NOMO-1 (cell line): ENCODE measurements at regions not wholly inside any gene's neighbourhood (a gene's known extent, or its start where the extent isn't known, plus 50 kb on each side); places are given as distances from the start of the nearest gene placed in this dataset.

Experiments
- DNase-seq, 2 experiments: peaks; one replicate each; lab custom pipeline; 2025; ENCODE audit not compliant: unreplicated experiment in 2 of 2; lab: John Stamatoyannopoulos, UW

GRCh38 chr3:30290479-30290878 lies 315.9 kb upstream of the TGFBR2 start:
- DNase-seq, result no peak

DNA sequence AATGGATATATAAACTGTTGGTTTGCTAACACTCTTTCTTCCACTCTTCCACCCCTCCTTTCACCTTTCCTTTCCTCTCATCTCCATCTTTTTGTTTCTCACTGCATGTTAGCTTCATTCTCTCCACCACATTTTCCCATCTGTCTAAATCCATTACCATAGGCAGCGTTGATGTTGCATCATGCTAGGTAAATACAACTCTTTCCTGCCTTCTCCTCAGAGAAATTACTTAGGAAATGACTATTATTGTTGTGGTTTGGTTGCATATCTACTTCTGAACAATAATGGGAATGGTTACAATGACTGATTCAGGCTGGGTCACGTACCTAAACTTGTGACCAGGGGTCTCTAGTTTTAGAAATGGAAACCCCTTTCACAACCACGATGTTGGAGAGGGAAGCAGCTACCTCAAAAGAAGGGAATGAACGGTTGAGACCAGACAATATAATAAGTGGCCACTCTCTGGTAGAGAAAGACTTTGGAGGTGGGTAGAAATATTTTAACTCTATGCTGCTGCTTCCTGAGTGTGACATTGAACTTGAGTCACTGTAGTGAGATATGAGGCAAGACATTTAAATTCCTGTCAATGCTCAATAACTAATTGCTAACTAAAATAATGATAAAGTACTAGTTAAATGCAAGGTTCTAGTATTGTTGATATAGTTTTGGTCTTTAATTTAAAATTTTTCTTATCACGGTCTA lies 314.1 kb upstream of the TGFBR2 start:
- no peak for DNase-seq

- no peak for DNase-seq
These were observed 312.7 kb upstream of the TGFBR2 start for GRCh38 chr3:30293621-30294240.

DNA sequence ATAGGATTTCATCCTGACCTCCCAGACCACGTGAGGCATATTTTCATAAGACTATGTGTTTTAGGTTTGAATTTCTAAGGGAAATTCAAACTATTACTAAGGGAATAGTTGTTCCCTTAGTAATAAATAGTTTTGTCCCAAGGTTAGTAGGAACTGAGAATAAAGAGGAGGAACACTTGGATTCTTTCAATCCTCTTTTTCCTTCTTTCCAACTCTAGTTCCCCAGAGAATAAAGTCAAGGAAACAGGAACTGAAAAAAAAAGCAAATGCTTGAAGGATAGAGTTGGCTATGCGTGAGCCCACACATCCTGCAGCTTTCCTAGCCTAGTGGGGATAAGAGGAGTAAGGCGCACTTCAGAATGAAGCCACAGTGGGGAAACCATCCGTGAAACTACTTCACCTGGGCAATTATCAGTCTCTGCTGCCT lies 312.1 kb upstream of the TGFBR2 start:
- no peak for DNase-seq

DNA sequence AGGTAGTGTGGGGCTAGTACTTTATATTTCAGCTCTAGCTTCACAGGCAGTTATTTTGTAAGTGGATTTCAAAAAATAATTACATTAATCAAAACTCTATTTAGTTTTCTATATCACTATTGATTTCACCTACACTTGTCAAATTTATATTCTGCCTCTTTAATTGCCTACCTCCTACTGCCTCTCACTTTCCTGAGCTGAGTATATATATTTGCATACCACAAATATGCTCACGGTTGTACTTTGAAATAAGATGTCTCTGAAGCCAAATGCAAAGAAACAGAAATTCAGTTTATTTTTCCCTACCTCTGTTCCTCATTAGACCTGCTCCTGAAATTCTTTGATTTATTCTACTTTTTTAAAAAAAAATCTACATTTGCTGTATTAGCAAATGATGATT lies 309.3 kb upstream of the TGFBR2 start:
- DNase-seq, result no peak

- DNase-seq, result no peak
These were observed 306.6 kb upstream of the TGFBR2 start for GRCh38 chr3:30299674-30300385.

DNA sequence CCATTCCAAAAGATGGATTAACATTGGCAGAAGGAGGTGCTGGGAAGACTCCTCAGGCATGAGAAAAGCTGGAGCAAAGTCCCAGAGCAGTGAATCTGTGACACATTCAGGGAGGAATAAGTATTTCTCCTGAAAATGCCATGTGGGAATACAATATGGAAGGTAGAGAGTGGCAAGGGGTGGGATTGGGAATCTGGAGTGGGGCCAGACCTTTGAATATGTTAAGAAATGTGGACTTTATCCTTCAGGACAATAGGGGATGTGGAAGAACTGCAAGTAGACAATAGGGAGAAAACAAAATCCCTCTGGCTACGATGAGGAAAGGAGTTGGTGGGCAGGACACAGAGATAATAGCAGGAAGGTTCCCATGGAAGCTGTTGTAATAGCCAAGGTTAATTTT lies 305.6 kb upstream of the TGFBR2 start:
- DNase-seq, result no peak

GRCh38 chr3:30302027-30302426 lies 304.4 kb upstream of the TGFBR2 start:
- DNase-seq, result no peak

GRCh38 chr3:30303770-30304169 lies 302.6 kb upstream of the TGFBR2 start:
- no peak for DNase-seq

GRCh38 chr3:30305021-30305420 lies 301.4 kb upstream of the TGFBR2 start:
- no peak for DNase-seq

- DNase-seq, result no peak
These were observed 299.5 kb upstream of the TGFBR2 start for GRCh38 chr3:30306896-30307295.

GRCh38 chr3:30307372-30307950 lies 298.9 kb upstream of the TGFBR2 start:
- no peak for DNase-seq

DNA sequence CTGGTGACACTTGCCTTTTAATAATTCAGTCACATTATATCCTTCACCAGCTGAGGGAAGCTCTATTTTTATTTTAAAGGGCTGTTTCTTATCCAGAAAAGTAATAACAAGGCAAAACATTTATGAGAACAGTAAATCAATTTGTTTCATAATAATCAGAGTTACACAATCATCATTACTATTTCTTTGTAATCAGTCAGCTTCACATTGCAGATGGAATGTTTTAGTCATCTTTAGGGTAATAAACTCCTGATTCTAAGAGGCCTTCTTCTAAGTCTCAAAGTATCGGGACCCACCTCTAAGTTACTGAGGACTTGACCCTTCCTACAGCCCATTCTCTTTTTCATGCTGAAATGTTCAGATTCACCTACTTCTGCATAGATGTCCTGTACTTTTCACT lies 298.3 kb upstream of the TGFBR2 start:
- DNase-seq, result no peak

DNA sequence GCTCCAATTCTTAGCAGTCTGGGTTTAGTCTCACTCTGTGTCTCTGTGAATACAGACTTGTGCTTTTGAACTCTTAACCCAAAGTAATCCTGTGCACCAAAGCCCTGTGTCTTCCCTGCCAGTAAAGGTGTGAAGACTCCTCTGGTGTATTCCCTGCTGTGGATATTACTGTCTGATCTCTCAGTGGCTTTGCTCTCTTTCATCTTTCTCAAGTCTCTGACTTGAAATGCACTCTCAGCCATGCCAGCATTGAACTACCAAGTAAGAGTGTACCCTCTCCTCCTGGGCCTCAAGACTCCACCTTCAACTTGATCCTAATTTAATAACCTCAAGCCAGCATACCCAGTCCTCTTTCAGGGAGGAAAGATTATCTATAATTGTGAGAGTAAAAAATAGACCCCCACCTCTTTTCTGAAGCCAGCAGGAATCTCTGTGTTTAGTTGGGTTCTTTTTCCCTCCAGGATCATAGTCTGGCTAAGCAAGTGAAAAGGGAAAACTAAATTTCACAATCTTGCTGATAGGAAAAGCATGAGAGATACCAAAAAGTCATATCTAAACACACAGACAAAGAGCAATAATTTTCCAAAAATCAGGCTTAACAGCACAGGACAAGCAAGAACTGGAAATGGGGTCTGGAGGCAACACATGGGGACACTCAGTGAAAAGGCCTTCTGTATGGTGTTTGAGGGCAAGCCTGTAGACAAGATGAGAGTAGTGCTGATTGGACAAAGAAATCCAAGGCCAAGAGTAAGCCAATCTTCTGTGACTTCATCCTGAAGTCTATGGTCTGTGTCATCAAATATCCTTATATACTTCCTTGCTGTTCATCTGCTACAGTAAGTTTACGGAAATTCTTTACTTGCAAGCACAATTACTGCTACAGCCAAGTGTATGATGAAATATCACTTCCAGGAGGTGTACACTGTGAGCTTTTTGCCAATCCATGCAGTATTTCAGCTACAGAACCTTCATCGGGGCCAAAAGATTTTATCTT lies 296.1 kb upstream of the TGFBR2 start:
- DNase-seq, result no peak

DNA sequence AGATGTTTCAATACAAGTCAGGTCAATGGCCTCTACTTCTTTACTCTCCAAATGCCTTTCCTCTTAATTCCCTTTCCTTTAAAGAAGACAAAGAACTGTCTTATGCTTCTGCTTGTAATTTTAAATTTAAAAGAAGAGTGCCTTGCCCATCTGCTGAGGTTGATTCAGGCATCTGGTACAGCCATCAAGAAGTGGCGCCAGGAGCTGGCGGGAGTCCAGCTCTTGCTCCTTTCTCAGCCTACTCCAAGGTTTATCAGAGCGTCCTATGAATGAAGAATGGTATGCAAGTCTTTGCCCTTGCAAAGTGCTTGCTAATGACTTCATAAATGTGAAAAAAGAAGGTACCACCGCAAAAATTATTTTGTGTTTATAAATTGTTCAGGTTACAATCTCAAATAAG lies 294.6 kb upstream of the TGFBR2 start:
- no peak for DNase-seq

GRCh38 chr3:30313840-30314239 lies 292.6 kb upstream of the TGFBR2 start:
- DNase-seq, result no peak

DNA sequence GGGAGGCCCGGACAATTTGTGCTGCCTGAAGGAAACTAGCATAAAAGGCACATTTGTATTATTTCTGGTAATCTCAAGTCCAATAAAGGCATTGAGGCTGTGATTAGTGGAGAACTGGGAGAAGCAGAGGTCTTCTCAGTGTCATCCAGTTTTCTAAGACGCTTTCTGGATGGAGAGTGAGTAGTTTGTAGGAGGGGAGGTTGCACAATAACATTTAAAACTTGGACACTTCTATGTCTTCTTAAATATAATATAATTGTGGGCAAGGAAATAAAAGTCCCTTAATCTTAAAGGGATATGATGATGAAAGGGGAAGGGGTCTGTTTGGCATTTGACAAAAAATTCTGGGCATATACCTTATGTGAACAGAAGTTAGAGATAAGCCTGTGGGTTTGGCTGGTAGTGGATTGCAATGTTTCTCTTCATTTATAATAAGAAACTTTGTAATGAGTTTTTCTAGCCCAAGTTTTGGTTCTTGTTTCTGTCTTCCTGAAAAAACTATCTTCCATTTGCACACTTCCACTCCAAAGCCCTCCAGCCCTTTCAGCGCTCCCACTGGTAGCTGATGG lies 291.6 kb upstream of the TGFBR2 start:
- DNase-seq, result peak in 1 of 2 experiments; percentile 6

- no peak for DNase-seq
These were observed 291.0 kb upstream of the TGFBR2 start for GRCh38 chr3:30315447-30315846.

- no peak for DNase-seq
These were observed 288.8 kb upstream of the TGFBR2 start for GRCh38 chr3:30317561-30317960.

GRCh38 chr3:30318110-30318509 lies 288.3 kb upstream of the TGFBR2 start:
- DNase-seq, result no peak
